ENCODE measurements at regions not wholly inside any gene's neighbourhood (a gene's known extent, or its start where the extent isn't known, plus 50 kb on each side); places are given as distances from the start of the nearest gene placed in this dataset.

DNA sequence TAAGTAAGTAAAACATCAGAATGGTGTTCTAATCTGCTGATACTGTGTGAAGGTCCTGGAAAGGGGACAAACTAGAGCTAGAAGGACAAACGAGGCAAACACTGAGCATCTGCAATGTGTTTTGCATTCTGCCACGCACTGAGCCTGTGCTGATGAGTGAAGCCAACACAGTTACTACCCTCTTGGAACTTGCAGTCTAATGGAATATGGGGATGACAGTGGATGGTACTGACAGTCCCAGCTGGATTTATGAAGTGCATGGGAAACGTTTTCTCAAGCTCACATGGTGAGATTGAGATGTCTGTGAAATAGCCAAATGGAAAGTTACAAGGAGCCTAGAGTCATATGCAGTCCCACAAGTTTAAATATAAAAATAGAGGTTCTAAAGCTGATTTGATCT, 86.6 kb downstream of the FOXB1 start:
- Histone ChIP-seq H3K27ac (ENCODE audit: low read depth) (no peak overlapping the region), H3K27me3 (ENCODE audit: insufficient read depth) (no peaks in the 10 kb centered on the region), H3K4me2 (no peak overlapping the region), H3K9me2 (ENCODE audit: insufficient read depth) (peaks cover 9% of the 10 kb centered on the region; the same call in 1 of the 2 replicates), H4K20me1 (replicated peaks; ENCODE audit: insufficient read depth) (no peaks in the 10 kb centered on the region), H2AFZ (peak overlapping the region; percentile 78; the same call in 1 of the 2 replicates), H3K4me3 (no peak overlapping the region), H3K36me3 (ENCODE audit: insufficient read depth) (no peaks in the 10 kb centered on the region), H3K4me1 (ENCODE audit: insufficient read depth) (no peaks in the 10 kb centered on the region), H3F3A (replicated peaks; ENCODE audit: low read depth) (no peaks in the 10 kb centered on the region), H3K79me2 (replicated peaks; ENCODE audit: insufficient read depth) (no peaks in the 10 kb centered on the region)
- H3K36me3 Mint-ChIP-seq (ENCODE audit: low read depth) = no peaks in the 10 kb centered on the region
- DNase-seq (ENCODE audit: low spot score) (no peak), ATAC-seq (no peak)
- H3K4me1 Mint-ChIP-seq = peaks cover 18% of the 10 kb centered on the region; the same call in 2 of the 3 replicates
- TF ChIP-seq, protein P1, sequence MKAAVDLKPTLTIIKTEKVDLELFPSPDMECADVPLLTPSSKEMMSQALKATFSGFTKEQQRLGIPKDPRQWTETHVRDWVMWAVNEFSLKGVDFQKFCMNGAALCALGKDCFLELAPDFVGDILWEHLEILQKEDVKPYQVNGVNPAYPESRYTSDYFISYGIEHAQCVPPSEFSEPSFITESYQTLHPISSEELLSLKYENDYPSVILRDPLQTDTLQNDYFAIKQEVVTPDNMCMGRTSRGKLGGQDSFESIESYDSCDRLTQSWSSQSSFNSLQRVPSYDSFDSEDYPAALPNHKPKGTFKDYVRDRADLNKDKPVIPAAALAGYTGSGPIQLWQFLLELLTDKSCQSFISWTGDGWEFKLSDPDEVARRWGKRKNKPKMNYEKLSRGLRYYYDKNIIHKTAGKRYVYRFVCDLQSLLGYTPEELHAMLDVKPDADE (IDR thresholded peaks at IDR 0.05) = no peak
- TF ChIP-seq ZNF114 (CRISPR knock-in tag; IDR thresholded peaks at IDR 0.05) = no peak
- TF ChIP-seq STAT1 (IDR thresholded peaks at IDR 0.05; ENCODE audit: unreplicated experiment) = no peak
- no peak for TF ChIP-seq JUNB (IDR thresholded peaks at IDR 0.05; ENCODE audit: unreplicated experiment)
- TF ChIP-seq, protein P2, sequence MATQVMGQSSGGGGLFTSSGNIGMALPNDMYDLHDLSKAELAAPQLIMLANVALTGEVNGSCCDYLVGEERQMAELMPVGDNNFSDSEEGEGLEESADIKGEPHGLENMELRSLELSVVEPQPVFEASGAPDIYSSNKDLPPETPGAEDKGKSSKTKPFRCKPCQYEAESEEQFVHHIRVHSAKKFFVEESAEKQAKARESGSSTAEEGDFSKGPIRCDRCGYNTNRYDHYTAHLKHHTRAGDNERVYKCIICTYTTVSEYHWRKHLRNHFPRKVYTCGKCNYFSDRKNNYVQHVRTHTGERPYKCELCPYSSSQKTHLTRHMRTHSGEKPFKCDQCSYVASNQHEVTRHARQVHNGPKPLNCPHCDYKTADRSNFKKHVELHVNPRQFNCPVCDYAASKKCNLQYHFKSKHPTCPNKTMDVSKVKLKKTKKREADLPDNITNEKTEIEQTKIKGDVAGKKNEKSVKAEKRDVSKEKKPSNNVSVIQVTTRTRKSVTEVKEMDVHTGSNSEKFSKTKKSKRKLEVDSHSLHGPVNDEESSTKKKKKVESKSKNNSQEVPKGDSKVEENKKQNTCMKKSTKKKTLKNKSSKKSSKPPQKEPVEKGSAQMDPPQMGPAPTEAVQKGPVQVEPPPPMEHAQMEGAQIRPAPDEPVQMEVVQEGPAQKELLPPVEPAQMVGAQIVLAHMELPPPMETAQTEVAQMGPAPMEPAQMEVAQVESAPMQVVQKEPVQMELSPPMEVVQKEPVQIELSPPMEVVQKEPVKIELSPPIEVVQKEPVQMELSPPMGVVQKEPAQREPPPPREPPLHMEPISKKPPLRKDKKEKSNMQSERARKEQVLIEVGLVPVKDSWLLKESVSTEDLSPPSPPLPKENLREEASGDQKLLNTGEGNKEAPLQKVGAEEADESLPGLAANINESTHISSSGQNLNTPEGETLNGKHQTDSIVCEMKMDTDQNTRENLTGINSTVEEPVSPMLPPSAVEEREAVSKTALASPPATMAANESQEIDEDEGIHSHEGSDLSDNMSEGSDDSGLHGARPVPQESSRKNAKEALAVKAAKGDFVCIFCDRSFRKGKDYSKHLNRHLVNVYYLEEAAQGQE (IDR thresholded peaks at IDR 0.05; ENCODE audit: unreplicated experiment) = no peak
- TF ChIP-seq, protein P3, sequence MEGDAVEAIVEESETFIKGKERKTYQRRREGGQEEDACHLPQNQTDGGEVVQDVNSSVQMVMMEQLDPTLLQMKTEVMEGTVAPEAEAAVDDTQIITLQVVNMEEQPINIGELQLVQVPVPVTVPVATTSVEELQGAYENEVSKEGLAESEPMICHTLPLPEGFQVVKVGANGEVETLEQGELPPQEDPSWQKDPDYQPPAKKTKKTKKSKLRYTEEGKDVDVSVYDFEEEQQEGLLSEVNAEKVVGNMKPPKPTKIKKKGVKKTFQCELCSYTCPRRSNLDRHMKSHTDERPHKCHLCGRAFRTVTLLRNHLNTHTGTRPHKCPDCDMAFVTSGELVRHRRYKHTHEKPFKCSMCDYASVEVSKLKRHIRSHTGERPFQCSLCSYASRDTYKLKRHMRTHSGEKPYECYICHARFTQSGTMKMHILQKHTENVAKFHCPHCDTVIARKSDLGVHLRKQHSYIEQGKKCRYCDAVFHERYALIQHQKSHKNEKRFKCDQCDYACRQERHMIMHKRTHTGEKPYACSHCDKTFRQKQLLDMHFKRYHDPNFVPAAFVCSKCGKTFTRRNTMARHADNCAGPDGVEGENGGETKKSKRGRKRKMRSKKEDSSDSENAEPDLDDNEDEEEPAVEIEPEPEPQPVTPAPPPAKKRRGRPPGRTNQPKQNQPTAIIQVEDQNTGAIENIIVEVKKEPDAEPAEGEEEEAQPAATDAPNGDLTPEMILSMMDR (conservative IDR thresholded peaks at IDR 0.05; ENCODE audit: low read depth in 2 of 2) = no peak
- TF ChIP-seq, protein P4, sequence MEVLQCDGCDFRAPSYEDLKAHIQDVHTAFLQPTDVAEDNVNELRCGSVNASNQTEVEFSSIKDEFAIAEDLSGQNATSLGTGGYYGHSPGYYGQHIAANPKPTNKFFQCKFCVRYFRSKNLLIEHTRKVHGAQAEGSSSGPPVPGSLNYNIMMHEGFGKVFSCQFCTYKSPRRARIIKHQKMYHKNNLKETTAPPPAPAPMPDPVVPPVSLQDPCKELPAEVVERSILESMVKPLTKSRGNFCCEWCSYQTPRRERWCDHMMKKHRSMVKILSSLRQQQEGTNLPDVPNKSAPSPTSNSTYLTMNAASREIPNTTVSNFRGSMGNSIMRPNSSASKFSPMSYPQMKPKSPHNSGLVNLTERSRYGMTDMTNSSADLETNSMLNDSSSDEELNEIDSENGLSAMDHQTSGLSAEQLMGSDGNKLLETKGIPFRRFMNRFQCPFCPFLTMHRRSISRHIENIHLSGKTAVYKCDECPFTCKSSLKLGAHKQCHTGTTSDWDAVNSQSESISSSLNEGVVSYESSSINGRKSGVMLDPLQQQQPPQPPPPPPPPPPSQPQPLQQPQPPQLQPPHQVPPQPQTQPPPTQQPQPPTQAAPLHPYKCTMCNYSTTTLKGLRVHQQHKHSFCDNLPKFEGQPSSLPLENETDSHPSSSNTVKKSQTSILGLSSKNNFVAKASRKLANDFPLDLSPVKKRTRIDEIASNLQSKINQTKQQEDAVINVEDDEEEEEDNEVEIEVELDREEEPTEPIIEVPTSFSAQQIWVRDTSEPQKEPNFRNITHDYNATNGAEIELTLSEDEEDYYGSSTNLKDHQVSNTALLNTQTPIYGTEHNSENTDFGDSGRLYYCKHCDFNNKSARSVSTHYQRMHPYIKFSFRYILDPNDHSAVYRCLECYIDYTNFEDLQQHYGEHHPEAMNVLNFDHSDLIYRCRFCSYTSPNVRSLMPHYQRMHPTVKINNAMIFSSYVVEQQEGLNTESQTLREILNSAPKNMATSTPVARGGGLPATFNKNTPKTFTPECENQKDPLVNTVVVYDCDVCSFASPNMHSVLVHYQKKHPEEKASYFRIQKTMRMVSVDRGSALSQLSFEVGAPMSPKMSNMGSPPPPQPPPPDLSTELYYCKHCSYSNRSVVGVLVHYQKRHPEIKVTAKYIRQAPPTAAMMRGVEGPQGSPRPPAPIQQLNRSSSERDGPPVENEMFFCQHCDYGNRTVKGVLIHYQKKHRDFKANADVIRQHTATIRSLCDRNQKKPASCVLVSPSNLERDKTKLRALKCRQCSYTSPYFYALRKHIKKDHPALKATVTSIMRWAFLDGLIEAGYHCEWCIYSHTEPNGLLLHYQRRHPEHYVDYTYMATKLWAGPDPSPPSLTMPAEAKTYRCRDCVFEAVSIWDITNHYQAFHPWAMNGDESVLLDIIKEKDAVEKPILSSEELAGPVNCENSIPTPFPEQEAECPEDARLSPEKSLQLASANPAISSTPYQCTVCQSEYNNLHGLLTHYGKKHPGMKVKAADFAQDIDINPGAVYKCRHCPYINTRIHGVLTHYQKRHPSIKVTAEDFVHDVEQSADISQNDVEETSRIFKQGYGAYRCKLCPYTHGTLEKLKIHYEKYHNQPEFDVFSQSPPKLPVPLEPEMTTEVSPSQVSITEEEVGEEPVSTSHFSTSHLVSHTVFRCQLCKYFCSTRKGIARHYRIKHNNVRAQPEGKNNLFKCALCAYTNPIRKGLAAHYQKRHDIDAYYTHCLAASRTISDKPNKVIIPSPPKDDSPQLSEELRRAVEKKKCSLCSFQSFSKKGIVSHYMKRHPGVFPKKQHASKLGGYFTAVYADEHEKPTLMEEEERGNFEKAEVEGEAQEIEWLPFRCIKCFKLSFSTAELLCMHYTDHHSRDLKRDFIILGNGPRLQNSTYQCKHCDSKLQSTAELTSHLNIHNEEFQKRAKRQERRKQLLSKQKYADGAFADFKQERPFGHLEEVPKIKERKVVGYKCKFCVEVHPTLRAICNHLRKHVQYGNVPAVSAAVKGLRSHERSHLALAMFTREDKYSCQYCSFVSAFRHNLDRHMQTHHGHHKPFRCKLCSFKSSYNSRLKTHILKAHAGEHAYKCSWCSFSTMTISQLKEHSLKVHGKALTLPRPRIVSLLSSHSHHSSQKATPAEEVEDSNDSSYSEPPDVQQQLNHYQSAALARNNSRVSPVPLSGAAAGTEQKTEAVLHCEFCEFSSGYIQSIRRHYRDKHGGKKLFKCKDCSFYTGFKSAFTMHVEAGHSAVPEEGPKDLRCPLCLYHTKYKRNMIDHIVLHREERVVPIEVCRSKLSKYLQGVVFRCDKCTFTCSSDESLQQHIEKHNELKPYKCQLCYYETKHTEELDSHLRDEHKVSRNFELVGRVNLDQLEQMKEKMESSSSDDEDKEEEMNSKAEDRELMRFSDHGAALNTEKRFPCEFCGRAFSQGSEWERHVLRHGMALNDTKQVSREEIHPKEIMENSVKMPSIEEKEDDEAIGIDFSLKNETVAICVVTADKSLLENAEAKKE (CRISPR knock-in tag; IDR thresholded peaks at IDR 0.05) = no peak
- no peak for TF ChIP-seq CREB1 (CRISPR knock-in tag; IDR thresholded peaks at IDR 0.05; ENCODE audit: low read depth)
- TF ChIP-seq ZNF331 (CRISPR knock-in tag; IDR thresholded peaks at IDR 0.05; ENCODE audit: low read depth) = no peak
- no peak for TF ChIP-seq EZH2phosphoT487 (IDR thresholded peaks at IDR 0.05; ENCODE audit: unreplicated experiment)
- peaks cover 2% of the 10 kb centered on the region for H3K27me3 Mint-ChIP-seq (ENCODE audit: insufficient read depth, low read depth, poor library complexity)
- H3K27ac Mint-ChIP-seq = no peak overlapping the region
- no peaks in the 10 kb centered on the region; the same call in 2 of the 3 replicates for H3K9me3 Mint-ChIP-seq
- H3K4me3 Mint-ChIP-seq = no peak overlapping the region
